Breast epithelium (tissue), 4 donors: ENCODE measurements at regions not wholly inside any gene's neighbourhood (a gene's known extent, or its start where the extent isn't known, plus 50 kb on each side); places are given as distances from the start of the nearest gene placed in this dataset.

Source experiments
- DNase-seq, 2 donors: peaks; one replicate each; pipeline ENCODE4 v3.0.0-alpha.2; 2019; ENCODE audit warnings: low spot score in 2 of 2
- H3K27ac ChIP-seq, 2 donors: fragments of 200-600 bp; sonication (generic) in 1 of 2; one replicate each; pipeline ENCODE4 v1.5.1; 2016 to 2019; ENCODE audit warnings: mild to moderate bottlenecking in 1 of 2
- H3K27me3 ChIP-seq, 2 donors: fragments of 200-600 bp; sonication (generic) in 1 of 2; one replicate each; pipeline versions ENCODE4 v1.5.1 to v1.6.0; 2017 to 2019; ENCODE audit warnings: control low read depth in 1 of 2, mild to moderate bottlenecking in 1 of 2
- H3K36me3 ChIP-seq: fragments of 200-600 bp; one replicate; pipeline ENCODE4 v1.5.1; 2019
- H3K4me1 ChIP-seq, 2 donors: fragments of 200-600 bp; sonication (generic); one replicate each; pipeline ENCODE4 v1.5.1; 2016 to 2019; ENCODE audit warnings: control low read depth in 1 of 2
- H3K4me3 ChIP-seq, 3 donors: fragments of 200-600 bp; sonication (generic); 1 replicate in 2 of 3; 2 replicates in 1 of 3; pipeline ENCODE4 v1.5.1; 2016 to 2019; ENCODE audit warnings: mild to moderate bottlenecking in 3 of 3, moderate library complexity in 2 of 3
- H3K9me3 ChIP-seq, 2 donors: fragments of 200-600 bp; sonication (generic) in 1 of 2; one replicate each; pipeline ENCODE4 v1.5.1; 2016 to 2019; ENCODE audit warnings: control low read depth in 1 of 2
- POLR2A ChIP-seq: fragments of 450-650 bp; IDR thresholded peaks from one replicate; pipeline ENCODE4 v1.6.1; 2016; ENCODE audit warnings: antibody characterized with exemption, mild to moderate bottlenecking, moderate library complexity
- POLR2AphosphoS5 ChIP-seq, 3 donors: sonication (generic); formaldehyde crosslinking; IDR thresholded peaks; one replicate each; pipeline ENCODE4 v1.6.1; 2017; ENCODE audit warnings: antibody characterized with exemption in 3 of 3
- intact Hi-C: fragments of 100-400 bp; cut with DNase I; formaldehyde crosslinking; loops from one replicate; pipeline ENCODE4 v1.15.1; 2023; ENCODE audit warnings: low total_unique reads
- TF ChIP-seq, protein P1 (sequence below), 3 donors: fragments of 450-650 bp; IDR thresholded peaks; one replicate each; pipeline ENCODE4 v1.5.1; 2016 to 2017; ENCODE audit warnings: antibody characterized with exemption in 3 of 3, mild to moderate bottlenecking in 3 of 3, moderate library complexity in 3 of 3

DNA sequence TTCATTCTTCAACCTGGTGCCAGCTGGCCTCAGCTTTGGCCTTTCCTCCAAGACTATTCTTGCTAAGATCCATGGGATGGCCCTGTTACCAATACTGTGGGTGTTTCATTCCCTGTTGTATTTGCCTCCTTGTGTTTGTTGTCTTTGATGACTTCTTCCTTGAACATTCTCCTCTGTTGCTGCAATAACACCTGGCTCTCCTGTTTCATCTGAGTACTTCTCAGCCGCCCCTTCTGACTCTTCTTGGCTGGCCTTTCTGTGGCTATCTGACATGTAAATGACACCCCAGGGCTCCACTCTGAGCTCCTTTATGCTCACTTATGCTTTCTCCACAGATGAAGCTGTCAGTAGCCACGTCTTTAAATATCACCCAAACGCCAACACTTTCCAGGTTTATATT is 302.7 kb upstream of the CHRNA7 start:
- TF ChIP-seq, protein P1, sequence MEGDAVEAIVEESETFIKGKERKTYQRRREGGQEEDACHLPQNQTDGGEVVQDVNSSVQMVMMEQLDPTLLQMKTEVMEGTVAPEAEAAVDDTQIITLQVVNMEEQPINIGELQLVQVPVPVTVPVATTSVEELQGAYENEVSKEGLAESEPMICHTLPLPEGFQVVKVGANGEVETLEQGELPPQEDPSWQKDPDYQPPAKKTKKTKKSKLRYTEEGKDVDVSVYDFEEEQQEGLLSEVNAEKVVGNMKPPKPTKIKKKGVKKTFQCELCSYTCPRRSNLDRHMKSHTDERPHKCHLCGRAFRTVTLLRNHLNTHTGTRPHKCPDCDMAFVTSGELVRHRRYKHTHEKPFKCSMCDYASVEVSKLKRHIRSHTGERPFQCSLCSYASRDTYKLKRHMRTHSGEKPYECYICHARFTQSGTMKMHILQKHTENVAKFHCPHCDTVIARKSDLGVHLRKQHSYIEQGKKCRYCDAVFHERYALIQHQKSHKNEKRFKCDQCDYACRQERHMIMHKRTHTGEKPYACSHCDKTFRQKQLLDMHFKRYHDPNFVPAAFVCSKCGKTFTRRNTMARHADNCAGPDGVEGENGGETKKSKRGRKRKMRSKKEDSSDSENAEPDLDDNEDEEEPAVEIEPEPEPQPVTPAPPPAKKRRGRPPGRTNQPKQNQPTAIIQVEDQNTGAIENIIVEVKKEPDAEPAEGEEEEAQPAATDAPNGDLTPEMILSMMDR (IDR thresholded peaks at IDR 0.05): no peak
- TF ChIP-seq POLR2A (no peak), POLR2AphosphoS5 (IDR thresholded peaks at IDR 0.05) (no peak)
- Histone ChIP-seq H3K9me3 (peaks cover 0 to 4% of the 10 kb centered on the region in 2 donors), H3K27me3 (no peaks in the 10 kb centered on the region), H3K27ac (no peak overlapping the region), H3K4me3 (no peak overlapping the region), H3K36me3 (no peaks in the 10 kb centered on the region), H3K4me1 (no peaks in the 10 kb centered on the region)
- no peak for DNase-seq
- intact Hi-C loops: no loop called here

DNA sequence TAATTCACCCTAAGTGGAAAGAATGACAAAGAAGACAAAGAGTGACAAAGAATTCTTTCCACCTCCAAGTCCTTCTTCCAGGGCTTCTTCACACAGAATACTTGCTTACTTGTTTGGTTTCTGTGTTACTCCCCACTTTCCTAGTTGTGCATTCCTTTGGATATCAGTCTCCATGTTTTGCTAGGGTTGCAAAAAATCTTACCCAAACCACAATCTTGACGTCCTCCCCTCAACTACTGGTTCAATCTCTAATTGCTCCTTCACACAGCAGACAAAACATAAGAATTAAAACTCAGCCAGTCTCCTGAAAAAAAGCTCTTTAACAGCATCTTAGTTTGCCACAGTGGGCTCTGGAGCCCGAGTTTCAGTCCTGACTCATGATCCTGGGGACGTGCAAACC is 297.6 kb upstream of the CHRNA7 start:
- Histone ChIP-seq H3K4me3 (no peak overlapping the region), H3K36me3 (no peaks in the 10 kb centered on the region), H3K27ac (no peak overlapping the region), H3K9me3 (peaks cover 0 to 4% of the 10 kb centered on the region in 2 donors), H3K27me3 (no peaks in the 10 kb centered on the region), H3K4me1 (no peaks in the 10 kb centered on the region)
- TF ChIP-seq, protein P1 (IDR thresholded peaks at IDR 0.05): no peak
- TF ChIP-seq POLR2AphosphoS5 (IDR thresholded peaks at IDR 0.05) (no peak), POLR2A (no peak)
- no peak for DNase-seq
- intact Hi-C loops: no loop called here

DNA sequence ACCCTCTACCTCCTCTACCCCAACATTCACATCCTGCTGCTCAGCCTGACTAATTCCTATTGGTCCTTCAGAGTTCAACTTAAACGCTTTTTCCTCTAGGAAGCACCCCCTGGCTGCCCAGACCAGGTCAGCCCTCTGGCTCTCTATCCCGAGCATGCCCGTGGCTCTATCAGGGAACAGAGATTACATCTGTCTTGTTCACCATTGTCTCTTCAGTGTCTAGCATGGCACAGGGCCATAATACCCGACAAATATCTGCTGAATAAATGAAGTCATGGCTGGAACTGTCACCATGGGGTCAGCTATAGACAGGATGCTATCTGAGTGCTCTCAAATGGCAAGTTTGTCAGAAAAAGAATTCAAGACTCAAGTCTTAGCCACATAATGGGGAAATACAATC is 296.9 kb upstream of the CHRNA7 start:
- Histone ChIP-seq H3K36me3 (no peaks in the 10 kb centered on the region), H3K4me1 (no peaks in the 10 kb centered on the region), H3K27me3 (no peaks in the 10 kb centered on the region), H3K4me3 (no peak overlapping the region), H3K27ac (no peak overlapping the region), H3K9me3 (peaks cover 0 to 4% of the 10 kb centered on the region in 2 donors)
- TF ChIP-seq POLR2AphosphoS5 (IDR thresholded peaks at IDR 0.05) (no peak), POLR2A (no peak)
- TF ChIP-seq, protein P1 (IDR thresholded peaks at IDR 0.05): no peak
- intact Hi-C loops: no loop called here
- no peak for DNase-seq

DNA sequence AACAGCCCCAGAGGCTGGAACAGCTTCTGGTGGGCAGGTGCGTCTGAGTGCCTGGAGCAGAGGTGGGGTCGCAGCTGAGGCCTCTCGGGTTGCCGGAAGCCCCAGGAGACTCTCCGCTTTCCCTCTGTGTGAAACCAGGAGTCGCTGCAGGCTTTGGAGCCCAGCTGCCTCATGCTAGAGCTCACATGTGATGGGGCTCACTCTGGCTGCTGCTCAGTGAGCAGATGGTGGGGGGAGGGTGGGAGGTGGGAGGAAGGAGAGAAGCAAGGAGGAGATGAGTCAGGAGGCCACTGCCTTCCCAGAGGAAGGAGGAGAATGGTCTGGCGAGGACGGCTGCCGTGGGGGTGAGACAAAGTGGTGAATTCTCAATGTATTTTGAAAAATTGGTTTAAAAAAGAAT is 290.1 kb upstream of the CHRNA7 start:
- Histone ChIP-seq H3K4me1 (no peaks in the 10 kb centered on the region), H3K9me3 (peaks cover 0 to 16% of the 10 kb centered on the region in 2 donors), H3K27ac (no peak overlapping the region), H3K27me3 (no peaks in the 10 kb centered on the region), H3K36me3 (no peaks in the 10 kb centered on the region), H3K4me3 (no peak overlapping the region)
- intact Hi-C loops: no loop called here
- DNase-seq: no peak
- TF ChIP-seq POLR2AphosphoS5 (IDR thresholded peaks at IDR 0.05): no peak
- TF ChIP-seq, protein P1 (IDR thresholded peaks at IDR 0.05): no peak
- TF ChIP-seq POLR2A: no peak

DNA sequence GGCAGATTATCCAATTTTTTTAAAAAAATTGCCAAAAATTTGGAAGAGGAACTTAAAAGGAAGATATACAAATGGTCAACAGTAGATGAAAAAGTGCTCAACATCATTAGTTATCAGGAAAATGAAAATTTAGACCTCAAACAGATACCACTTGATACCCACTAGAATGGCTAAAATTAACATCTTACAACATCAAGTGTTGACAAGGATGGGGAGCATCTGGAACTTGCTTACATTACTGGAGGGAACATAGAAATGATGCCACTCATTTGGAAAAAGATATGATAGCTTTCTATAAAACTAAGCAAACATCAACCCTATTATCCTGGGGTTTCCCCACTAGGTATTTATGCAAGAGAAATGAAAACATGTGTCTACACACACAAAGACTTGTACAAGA is 284.5 kb upstream of the CHRNA7 start:
- no peak for TF ChIP-seq POLR2AphosphoS5 (IDR thresholded peaks at IDR 0.05)
- TF ChIP-seq, protein P1 (IDR thresholded peaks at IDR 0.05): no peak
- TF ChIP-seq POLR2A: no peak
- no peak overlapping the region for H3K27ac ChIP-seq
- H3K4me1 ChIP-seq: no peaks in the 10 kb centered on the region
- intact Hi-C loops: no loop called here
- DNase-seq: no peak
- no peaks in the 10 kb centered on the region for H3K27me3 ChIP-seq
- H3K9me3 ChIP-seq: peaks cover 0 to 25% of the 10 kb centered on the region in 2 donors
- no peak overlapping the region for H3K4me3 ChIP-seq
- H3K36me3 ChIP-seq: no peaks in the 10 kb centered on the region
